ENCODE measurements at regions not wholly inside any gene's neighbourhood (a gene's known extent, or its start where the extent isn't known, plus 50 kb on each side); places are given as distances from the start of the nearest gene placed in this dataset.

GRCh38 chr5:125668884-125669283, 754.3 kb upstream of the GRAMD2B start:
- TF ChIP-seq CTCF (conservative IDR thresholded peaks at IDR 0.05; ENCODE audit: low read depth, low read length) (no peak), EZH2phosphoT487 (IDR thresholded peaks at IDR 0.05; ENCODE audit: borderline replicate concordance, low read length) (no peak), EZH2 (IDR thresholded peaks at IDR 0.05; ENCODE audit: low read length, unreplicated experiment) (no peak)
